Activated T-cell treated with anti-CD3 and anti-CD28 coated beads, Interleukin-2, amount 50 U/mL, for 72 hours (primary cell): ENCODE measurements at regions not wholly inside any gene's neighbourhood (a gene's known extent, or its start where the extent isn't known, plus 50 kb on each side); places are given as distances from the start of the nearest gene placed in this dataset.
"Not testable (repeated sequence)": the region's sequence is repeated elsewhere in the genome, so short reads cannot be mapped to it uniquely, and the experiment has no call there.

Experiments
- ATAC-seq, 2 donors: fragments of 150-1000 bp; cut with Tn5 transposase; replicated peaks in 1 of 2; 2 replicates each; pipeline ENCODE4 v1.10.0; 2021; ENCODE audit warnings: moderate library complexity in 2 of 2, mild to moderate bottlenecking in 1 of 2
- DNase-seq, 2 donors: peaks; one replicate each; pipeline ENCODE4 v3.0.0; 2021 to 2022; ENCODE audit warnings: mixed read lengths in 1 of 2
- H3K27ac Mint-ChIP-seq: one replicate; pipeline ENCODE4 v1.8.0; 2022; ENCODE audit warnings: mild to moderate bottlenecking, moderate library complexity, mixed read lengths
- H3K27me3 Mint-ChIP-seq: one replicate; pipeline ENCODE4 v1.8.0; 2022; ENCODE audit warnings: low read depth, mixed read lengths
- H3K36me3 Mint-ChIP-seq, 2 donors: one replicate each; pipeline ENCODE4 v1.8.0; 2022; ENCODE audit warnings: mixed read lengths in 2 of 2, mild to moderate bottlenecking in 1 of 2; ENCODE audit not compliant: insufficient read depth in 2 of 2
- H3K4me1 Mint-ChIP-seq: one replicate; pipeline ENCODE4 v1.8.0; 2022; ENCODE audit warnings: low read depth, mixed read lengths
- H3K4me3 Mint-ChIP-seq, 2 donors: one replicate each; pipeline ENCODE4 v1.8.0; 2022; ENCODE audit warnings: mild to moderate bottlenecking in 2 of 2, mixed read lengths in 2 of 2, moderate library complexity in 2 of 2
- H3K9me3 Mint-ChIP-seq, 2 donors: one replicate each; pipeline ENCODE4 v1.8.0; 2022; ENCODE audit warnings: mixed read lengths in 2 of 2

GRCh38 chr14:21917699-21918436 lies 244.2 kb upstream of the OR4E1 start:
- ATAC-seq = peak; percentile 61 to 65
- Mint-ChIP-seq H3K4me3 (peak overlapping the region; percentile 83 to 85), H3K27ac (peak overlapping the region; percentile 87), H3K9me3 (peaks cover 0 to 2% of the 10 kb centered on the region in 2 donors), H3K27me3 (no peaks in the 10 kb centered on the region), H3K36me3 (peaks cover 0 to 7% of the 10 kb centered on the region in 2 donors), H3K4me1 (peaks cover 71% of the 10 kb centered on the region)
- DNase-seq = peak; percentile 61 to 66

GRCh38 chr14:21915826-21916225 lies 242.2 kb upstream of the OR4E1 start:
- DNase-seq (peak in 1 of 2 donors; percentile 3), ATAC-seq (no peak)
- Mint-ChIP-seq H3K36me3 (no peaks in the 10 kb centered on the region), H3K4me3 (peak overlapping the region in 1 of 2 donors; percentile 68), H3K4me1 (peaks cover 73% of the 10 kb centered on the region), H3K27me3 (no peaks in the 10 kb centered on the region), H3K27ac (peak overlapping the region; percentile 85), H3K9me3 (no peaks in the 10 kb centered on the region)

DNA sequence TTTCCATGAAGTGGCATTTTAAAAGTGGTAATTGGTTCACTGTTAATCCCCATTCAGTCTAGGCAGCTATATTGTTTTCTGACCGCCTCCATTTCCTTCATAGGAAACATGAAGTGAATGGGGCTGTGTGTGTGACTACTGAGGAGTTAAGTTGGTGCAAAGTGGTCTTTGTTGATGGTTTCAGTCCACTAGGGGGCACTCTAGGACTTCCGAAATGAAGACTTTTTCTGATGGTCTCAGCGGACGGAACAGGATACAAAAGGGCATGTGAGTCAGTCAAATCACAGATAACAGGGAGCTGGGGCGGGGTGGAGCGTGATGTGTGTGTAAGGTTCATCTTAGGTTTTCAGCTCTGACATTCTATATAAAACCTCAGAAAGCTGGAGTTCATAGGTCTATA lies 240.1 kb upstream of the OR4E1 start:
- peaks cover 66% of the 10 kb centered on the region for H3K4me1 Mint-ChIP-seq
- DNase-seq (peak; percentile 82 to 84), ATAC-seq (peak; percentile 88 to 90)
- H3K36me3 Mint-ChIP-seq = no peaks in the 10 kb centered on the region
- peak overlapping the region; percentile 31 for H3K27ac Mint-ChIP-seq
- H3K9me3 Mint-ChIP-seq = no peaks in the 10 kb centered on the region
- peak overlapping the region; percentile 51 to 79 for H3K4me3 Mint-ChIP-seq
- no peaks in the 10 kb centered on the region for H3K27me3 Mint-ChIP-seq

DNA sequence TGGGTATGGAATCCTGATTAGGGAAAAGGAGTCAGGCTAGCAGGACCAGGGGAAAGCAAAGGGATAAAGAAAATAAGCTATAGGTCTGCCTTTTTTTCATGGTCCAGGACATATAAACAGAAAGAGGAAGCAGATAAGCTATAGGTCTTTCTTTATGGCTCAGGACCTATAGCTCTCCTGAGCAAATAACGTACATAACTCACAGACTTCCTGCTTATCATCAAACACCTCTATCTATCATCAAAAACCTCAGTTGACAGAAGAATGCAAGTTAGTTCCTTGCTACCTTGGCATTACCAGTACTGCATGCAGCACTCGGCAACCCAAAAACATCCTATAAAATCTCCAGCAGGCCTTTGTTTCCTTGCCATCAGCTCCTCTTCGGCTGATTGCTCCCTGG lies 238.7 kb upstream of the OR4E1 start:
- H3K9me3 Mint-ChIP-seq = no peaks in the 10 kb centered on the region
- H3K4me3 Mint-ChIP-seq = peak overlapping the region in 1 of 2 donors; percentile 54
- no peaks in the 10 kb centered on the region for H3K27me3 Mint-ChIP-seq
- peak overlapping the region; percentile 73 for H3K27ac Mint-ChIP-seq
- no peak for DNase-seq
- ATAC-seq = no peak
- no peaks in the 10 kb centered on the region for H3K36me3 Mint-ChIP-seq
- peaks cover 52% of the 10 kb centered on the region for H3K4me1 Mint-ChIP-seq

GRCh38 chr14:21911877-21912276 lies 238.3 kb upstream of the OR4E1 start:
- Mint-ChIP-seq H3K27me3 (no peaks in the 10 kb centered on the region), H3K4me1 (peaks cover 47% of the 10 kb centered on the region), H3K27ac (peak overlapping the region; percentile 79), H3K4me3 (peak overlapping the region in 1 of 2 donors; percentile 54), H3K36me3 (no peaks in the 10 kb centered on the region), H3K9me3 (no peaks in the 10 kb centered on the region)
- no peak for ATAC-seq
- no peak for DNase-seq

DNA sequence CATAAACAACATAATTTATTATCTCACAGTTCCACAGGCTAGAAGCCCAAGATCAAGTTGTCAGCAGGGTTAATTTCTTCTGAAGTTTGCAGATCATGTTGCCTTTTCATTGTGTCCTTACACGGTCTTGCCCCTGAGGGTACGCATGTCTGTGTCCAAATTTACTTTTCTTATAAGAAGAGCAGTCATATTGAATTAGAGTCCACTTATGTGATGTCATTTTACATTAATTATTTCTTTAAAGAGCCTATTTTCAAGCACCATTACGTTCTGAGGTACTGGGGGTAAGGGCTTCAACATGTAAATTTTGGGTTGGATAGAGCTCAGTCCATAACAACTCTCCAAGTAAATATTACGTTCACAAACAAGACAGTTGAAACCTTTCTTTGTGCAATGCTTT lies 236.6 kb upstream of the OR4E1 start:
- Mint-ChIP-seq H3K4me3 (no peak overlapping the region), H3K27ac (no peak overlapping the region), H3K27me3 (no peaks in the 10 kb centered on the region), H3K4me1 (peaks cover 31% of the 10 kb centered on the region), H3K9me3 (no peaks in the 10 kb centered on the region), H3K36me3 (no peaks in the 10 kb centered on the region)
- ATAC-seq (no peak), DNase-seq (no peak)

DNA sequence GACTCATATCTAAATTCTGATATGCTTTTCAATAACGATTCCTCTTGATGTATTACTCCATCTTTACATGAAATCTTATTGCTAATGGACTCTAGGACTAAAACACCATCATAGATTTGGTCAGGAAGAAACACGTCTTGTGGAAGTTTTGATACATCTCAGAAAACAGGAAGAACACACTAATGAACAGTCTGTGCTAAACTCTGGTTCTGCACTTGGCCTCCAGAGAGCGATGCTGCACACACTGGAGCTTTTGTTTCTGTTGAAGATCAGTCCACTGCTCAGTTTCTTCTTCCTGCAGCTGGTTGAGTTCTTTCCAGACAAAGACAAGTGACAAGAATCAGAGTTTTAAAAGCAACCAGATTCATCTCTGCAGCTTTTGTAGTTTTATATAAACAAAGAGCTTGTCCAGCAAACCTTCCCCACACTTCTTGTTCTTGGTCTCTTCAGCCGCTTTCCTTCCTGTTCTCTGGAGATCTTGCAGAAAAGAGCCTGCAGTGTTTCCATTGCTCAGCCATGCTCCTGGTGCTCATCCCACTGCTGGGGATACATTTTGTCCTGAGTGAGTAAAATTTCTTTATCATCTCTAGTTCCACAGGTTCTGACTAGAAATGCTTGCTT lies 229.1 kb upstream of the OR4E1 start:
- ATAC-seq (peak; percentile 65 to 81), DNase-seq (peak; percentile 30 to 41)
- no peaks in the 10 kb centered on the region for H3K9me3 Mint-ChIP-seq
- peaks cover 5% of the 10 kb centered on the region for H3K4me1 Mint-ChIP-seq
- no peaks in the 10 kb centered on the region for H3K27me3 Mint-ChIP-seq
- H3K36me3 Mint-ChIP-seq = peaks cover 0 to 2% of the 10 kb centered on the region in 2 donors
- peak overlapping the region; percentile 80 to 85 for H3K4me3 Mint-ChIP-seq
- peak overlapping the region; percentile 63 for H3K27ac Mint-ChIP-seq

DNA sequence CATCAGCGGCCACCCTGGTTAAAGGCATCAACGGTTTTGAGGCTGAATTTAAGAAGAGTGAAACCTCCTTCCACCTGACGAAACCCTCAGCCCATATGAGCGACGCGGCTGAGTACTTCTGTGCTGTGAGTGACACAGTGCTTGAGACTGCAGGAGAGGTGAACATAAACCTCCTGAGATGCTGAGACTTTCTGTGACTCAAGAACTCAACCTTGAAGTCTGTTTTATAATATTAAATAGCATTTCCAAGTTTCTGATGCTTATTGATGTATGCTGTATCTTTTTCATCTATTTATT lies 221.2 kb upstream of the OR4E1 start:
- not testable (repeated sequence) for DNase-seq, H3K9me3 Mint-ChIP-seq, H3K36me3 Mint-ChIP-seq, H3K27me3 Mint-ChIP-seq
- Mint-ChIP-seq H3K4me1 (peaks cover 16% of the 10 kb centered on the region), H3K4me3 (peak overlapping the region; percentile 83 to 91), H3K27ac (peak overlapping the region; percentile 85)
- peak; percentile 78 to 79 for ATAC-seq

DNA sequence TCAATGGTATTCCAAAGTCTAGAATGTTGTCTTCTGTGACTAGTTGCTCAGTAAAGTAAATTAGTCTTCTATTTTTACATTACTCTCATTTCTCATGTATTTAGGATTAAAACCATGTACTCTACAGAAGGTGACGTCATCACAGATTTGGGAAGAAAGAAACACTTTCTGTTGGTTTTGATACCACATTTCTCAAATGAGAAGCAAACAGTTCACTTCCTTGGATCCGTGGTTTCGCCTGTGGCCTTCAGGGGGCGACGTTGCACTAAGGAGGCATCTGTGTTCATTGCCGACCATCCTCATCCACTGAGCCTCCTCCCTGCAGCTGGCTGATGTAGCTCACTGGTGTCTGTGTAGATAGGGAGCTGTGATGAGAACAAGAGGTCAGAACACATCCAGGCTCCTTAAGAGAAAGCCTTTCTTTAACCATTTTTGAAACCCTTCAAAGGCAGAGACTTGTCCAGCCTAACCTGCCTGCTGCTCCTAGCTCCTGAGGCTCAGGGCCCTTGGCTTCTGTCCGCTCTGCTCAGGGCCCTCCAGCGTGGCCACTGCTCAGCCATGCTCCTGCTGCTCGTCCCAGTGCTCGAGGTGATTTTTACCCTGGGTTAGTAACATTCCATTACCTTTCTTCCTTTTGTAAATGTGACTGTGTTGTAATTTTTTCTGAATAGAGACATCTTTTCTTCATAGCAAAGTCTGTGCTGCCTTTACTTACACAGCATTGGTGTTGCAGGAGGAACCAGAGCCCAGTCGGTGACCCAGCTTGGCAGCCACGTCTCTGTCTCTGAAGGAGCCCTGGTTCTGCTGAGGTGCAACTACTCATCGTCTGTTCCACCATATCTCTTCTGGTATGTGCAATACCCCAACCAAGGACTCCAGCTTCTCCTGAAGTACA lies 220.6 kb upstream of the OR4E1 start:
- peak overlapping the region; percentile 83 to 91 for H3K4me3 Mint-ChIP-seq
- no peaks in the 10 kb centered on the region for H3K27me3 Mint-ChIP-seq
- ATAC-seq (peak; percentile 85 to 88), DNase-seq (peak; percentile 60 to 61)
- no peaks in the 10 kb centered on the region for H3K9me3 Mint-ChIP-seq
- peak overlapping the region; percentile 85 for H3K27ac Mint-ChIP-seq
- no peaks in the 10 kb centered on the region for H3K36me3 Mint-ChIP-seq
- H3K4me1 Mint-ChIP-seq = peaks cover 16% of the 10 kb centered on the region

DNA sequence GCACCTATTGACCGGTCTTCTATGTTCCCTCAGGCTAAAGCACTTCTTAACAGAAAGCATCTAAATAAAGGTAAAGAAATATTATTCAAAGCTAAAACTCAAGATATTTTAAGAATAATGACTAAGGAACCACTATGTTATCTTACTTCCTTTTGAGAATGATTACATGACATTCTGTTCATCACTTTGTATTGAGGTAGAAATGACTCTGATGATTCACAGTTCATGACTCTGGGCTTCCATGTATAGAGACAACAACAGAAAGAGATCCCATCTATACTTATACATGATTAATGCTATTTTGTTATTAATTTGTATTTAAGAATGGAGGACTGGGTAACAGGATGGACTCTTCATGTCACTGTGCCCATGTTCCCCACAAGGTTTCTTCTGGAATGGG lies 218.3 kb upstream of the OR4E1 start:
- Mint-ChIP-seq H3K4me1 (peaks cover 28% of the 10 kb centered on the region), H3K36me3 (no peaks in the 10 kb centered on the region), H3K27me3 (no peaks in the 10 kb centered on the region), H3K9me3 (no peaks in the 10 kb centered on the region), H3K27ac (no peak overlapping the region), H3K4me3 (no peak overlapping the region)
- peak in 1 of 2 donors; percentile 41 for ATAC-seq
- DNase-seq = no peak

DNA sequence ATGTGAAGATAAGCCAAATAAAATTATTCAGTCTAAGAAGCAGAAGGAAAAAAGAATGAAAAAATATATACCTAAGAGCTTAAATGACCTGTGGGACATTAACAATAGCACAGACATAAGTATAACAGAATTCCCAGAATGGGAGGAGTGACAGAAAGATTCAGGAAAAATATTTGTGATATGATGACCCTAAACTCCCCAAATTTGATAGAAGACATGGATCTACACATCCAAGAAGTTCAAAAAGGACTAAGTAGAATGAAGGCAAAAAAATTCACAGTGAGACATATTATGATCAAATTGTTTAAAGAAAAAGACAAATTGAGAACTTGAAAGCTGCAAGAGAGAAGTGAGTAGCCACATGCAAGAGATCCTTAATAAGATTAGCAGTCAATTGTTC lies 211.4 kb upstream of the OR4E1 start:
- H3K9me3 Mint-ChIP-seq = peaks cover 0 to 3% of the 10 kb centered on the region in 2 donors
- H3K36me3 Mint-ChIP-seq = peaks cover 0 to 2% of the 10 kb centered on the region in 2 donors
- ATAC-seq = no peak
- H3K4me1 Mint-ChIP-seq = peaks cover 12% of the 10 kb centered on the region
- peaks cover 5% of the 10 kb centered on the region for H3K27me3 Mint-ChIP-seq
- no peak overlapping the region for H3K27ac Mint-ChIP-seq
- no peak for DNase-seq
- no peak overlapping the region for H3K4me3 Mint-ChIP-seq

- peak in 1 of 2 donors; percentile 25 for ATAC-seq
- Mint-ChIP-seq H3K36me3 (peaks cover 0 to 2% of the 10 kb centered on the region in 2 donors), H3K27ac (no peak overlapping the region), H3K4me3 (no peak overlapping the region), H3K4me1 (peaks cover 6% of the 10 kb centered on the region), H3K9me3 (peaks cover 0 to 3% of the 10 kb centered on the region in 2 donors), H3K27me3 (peaks cover 5% of the 10 kb centered on the region)
- no peak for DNase-seq
Observed at GRCh38 chr14:21882226-21882625, 208.6 kb upstream of the OR4E1 start.

DNA sequence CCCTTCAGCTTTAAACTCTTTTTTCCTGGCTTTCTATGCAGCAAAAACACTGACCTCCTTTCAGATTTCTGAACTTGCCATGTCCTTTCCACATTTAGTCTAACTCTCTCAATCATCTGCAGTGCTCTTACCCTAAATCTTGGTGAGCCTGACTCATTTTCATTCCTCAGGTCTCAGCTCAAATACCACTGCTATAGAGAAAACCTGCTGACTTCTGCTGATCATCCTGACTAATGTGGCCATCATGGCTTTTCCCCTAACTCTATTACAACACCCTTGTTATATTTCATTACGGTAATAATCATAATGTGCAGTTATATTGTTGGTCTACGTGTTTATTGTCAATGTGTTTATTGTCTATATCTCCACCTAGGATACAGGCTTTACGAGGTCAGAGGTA lies 207.3 kb upstream of the OR4E1 start:
- ATAC-seq = peak; percentile 45 to 71
- no peak overlapping the region for H3K27ac Mint-ChIP-seq
- H3K4me1 Mint-ChIP-seq = peaks cover 5% of the 10 kb centered on the region
- no peak for DNase-seq
- H3K27me3 Mint-ChIP-seq = peaks cover 5% of the 10 kb centered on the region
- peaks cover 0 to 3% of the 10 kb centered on the region in 2 donors for H3K9me3 Mint-ChIP-seq
- H3K4me3 Mint-ChIP-seq = no peak overlapping the region
- peaks cover 0 to 2% of the 10 kb centered on the region in 2 donors for H3K36me3 Mint-ChIP-seq
